ENCODE measurements at regions not wholly inside any gene's neighbourhood (a gene's known extent, or its start where the extent isn't known, plus 50 kb on each side); places are given as distances from the start of the nearest gene placed in this dataset.

DNA sequence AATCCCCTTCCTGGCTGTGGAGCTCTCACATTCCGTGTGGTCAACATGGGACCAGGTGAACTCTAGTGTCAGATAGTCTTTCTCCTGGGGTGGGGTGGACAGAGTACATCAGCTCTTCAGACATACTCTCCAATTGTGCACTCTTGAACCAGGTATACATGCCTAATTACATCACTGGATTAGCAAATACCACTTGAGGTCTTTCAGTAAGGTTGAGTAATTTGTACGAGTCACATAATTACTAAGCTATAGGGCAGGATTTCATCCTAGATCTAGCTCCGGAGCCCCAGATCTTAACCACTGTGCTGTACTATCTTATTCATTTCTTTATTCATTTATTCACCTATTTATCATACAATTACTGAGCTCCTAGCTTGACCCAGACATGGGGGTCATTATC is 821.3 kb downstream of the TFAP2A start:
- intact Hi-C loops (cut with DNase I; ENCODE audit: low total_unique reads): no loop called here
- DNase-seq: no peak
- H3K27me3 ChIP-seq: no peaks in the 10 kb centered on the region
- H3K4me1 ChIP-seq: no peaks in the 10 kb centered on the region
- H3K4me3 ChIP-seq: no peak overlapping the region
- no peaks in the 10 kb centered on the region for H3K36me3 ChIP-seq
- no peaks in the 10 kb centered on the region for H3K9me3 ChIP-seq
- no peak for TF ChIP-seq POLR2A (IDR thresholded peaks at IDR 0.05)
- TF ChIP-seq, protein P1, sequence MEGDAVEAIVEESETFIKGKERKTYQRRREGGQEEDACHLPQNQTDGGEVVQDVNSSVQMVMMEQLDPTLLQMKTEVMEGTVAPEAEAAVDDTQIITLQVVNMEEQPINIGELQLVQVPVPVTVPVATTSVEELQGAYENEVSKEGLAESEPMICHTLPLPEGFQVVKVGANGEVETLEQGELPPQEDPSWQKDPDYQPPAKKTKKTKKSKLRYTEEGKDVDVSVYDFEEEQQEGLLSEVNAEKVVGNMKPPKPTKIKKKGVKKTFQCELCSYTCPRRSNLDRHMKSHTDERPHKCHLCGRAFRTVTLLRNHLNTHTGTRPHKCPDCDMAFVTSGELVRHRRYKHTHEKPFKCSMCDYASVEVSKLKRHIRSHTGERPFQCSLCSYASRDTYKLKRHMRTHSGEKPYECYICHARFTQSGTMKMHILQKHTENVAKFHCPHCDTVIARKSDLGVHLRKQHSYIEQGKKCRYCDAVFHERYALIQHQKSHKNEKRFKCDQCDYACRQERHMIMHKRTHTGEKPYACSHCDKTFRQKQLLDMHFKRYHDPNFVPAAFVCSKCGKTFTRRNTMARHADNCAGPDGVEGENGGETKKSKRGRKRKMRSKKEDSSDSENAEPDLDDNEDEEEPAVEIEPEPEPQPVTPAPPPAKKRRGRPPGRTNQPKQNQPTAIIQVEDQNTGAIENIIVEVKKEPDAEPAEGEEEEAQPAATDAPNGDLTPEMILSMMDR (IDR thresholded peaks at IDR 0.05): no peak
- no peak overlapping the region for H3K27ac ChIP-seq

DNA sequence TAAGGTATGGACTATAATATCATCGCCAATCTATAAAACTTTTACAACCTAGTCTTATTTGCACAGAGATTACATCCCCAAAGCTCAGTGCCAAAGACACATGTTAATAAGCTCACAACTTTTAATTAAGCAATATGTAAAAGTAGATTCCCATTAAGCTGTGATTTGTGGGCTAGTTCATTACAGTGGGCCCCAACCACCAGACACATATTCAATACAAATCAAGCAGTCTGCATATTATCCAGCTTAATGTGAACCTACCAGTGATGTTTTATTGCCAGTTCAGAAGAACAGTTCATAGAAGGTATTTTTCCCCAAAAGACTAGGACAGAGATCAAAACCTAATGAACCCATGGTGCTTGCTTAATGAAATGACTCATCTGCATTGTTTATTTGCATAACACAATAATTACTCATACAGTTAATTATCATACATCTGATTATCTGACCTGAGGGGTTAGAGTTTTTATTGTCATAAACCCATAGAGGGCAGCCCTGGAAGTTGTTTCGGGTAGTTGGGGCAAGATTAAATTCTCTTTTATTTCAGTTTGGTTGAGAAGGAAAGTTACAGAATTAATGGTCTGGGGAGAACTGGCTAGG is 831.0 kb downstream of the TFAP2A start:
- no peak overlapping the region for H3K27ac ChIP-seq
- TF ChIP-seq POLR2A (IDR thresholded peaks at IDR 0.05): no peak
- TF ChIP-seq, protein P1 (IDR thresholded peaks at IDR 0.05): no peak
- no peak overlapping the region for H3K4me3 ChIP-seq
- no peak for DNase-seq
- H3K36me3 ChIP-seq: no peaks in the 10 kb centered on the region
- no peaks in the 10 kb centered on the region for H3K27me3 ChIP-seq
- H3K4me1 ChIP-seq: no peaks in the 10 kb centered on the region
- intact Hi-C loops (cut with DNase I; ENCODE audit: low total_unique reads): no loop called here
- no peaks in the 10 kb centered on the region for H3K9me3 ChIP-seq

DNA sequence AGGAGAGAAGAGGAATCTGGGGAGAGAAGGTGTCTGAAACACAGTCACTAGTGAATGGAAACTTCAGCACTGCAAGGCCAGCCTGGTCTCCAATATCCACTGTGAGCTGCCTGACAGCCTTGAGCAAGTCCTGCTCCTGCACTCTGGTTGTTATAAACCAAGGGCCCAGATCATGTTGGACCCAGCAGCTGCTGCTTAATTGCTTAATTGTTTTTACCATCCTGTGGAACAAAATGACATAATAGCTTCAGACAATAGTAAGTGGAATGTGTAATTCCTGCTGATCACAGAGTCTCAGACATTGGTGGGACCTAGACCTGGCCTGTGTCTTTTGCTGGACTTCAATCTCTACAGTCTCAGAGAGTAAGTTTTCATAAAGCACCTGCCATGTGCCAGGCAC is 833.7 kb downstream of the TFAP2A start:
- no peak overlapping the region for H3K4me3 ChIP-seq
- no peak overlapping the region for H3K27ac ChIP-seq
- no peaks in the 10 kb centered on the region for H3K36me3 ChIP-seq
- H3K27me3 ChIP-seq: no peaks in the 10 kb centered on the region
- no peaks in the 10 kb centered on the region for H3K9me3 ChIP-seq
- no peaks in the 10 kb centered on the region for H3K4me1 ChIP-seq
- TF ChIP-seq POLR2A (IDR thresholded peaks at IDR 0.05): no peak
- TF ChIP-seq, protein P1 (IDR thresholded peaks at IDR 0.05): no peak
- intact Hi-C loops (cut with DNase I; ENCODE audit: low total_unique reads): no loop called here
- no peak for DNase-seq

DNA sequence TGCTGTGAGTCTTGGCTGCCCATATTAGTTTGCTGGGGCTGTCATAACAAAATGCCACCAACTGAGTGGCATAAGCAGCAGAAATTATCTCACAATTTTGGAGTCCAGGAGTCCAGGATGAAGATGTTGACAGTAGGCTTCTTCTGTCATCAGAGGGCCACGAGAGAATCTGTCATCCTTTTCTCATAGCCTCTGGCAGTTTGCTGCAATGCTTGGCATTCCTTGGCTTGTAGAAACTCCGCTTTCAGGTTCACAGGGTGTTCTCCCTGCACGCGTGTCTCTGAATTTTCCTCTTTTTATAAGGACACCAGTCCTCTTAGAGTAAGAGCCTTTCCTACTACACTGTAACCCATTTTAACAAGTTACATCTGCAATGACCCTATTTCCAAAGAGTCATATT is 838.4 kb downstream of the TFAP2A start:
- Histone ChIP-seq H3K9me3 (no peaks in the 10 kb centered on the region), H3K27ac (no peak overlapping the region), H3K4me3 (no peak overlapping the region), H3K36me3 (no peaks in the 10 kb centered on the region), H3K4me1 (no peaks in the 10 kb centered on the region), H3K27me3 (no peaks in the 10 kb centered on the region)
- DNase-seq: no peak
- intact Hi-C loops (cut with DNase I; ENCODE audit: low total_unique reads): no loop called here
- no peak for TF ChIP-seq POLR2A (IDR thresholded peaks at IDR 0.05)
- TF ChIP-seq, protein P1 (IDR thresholded peaks at IDR 0.05): no peak

DNA sequence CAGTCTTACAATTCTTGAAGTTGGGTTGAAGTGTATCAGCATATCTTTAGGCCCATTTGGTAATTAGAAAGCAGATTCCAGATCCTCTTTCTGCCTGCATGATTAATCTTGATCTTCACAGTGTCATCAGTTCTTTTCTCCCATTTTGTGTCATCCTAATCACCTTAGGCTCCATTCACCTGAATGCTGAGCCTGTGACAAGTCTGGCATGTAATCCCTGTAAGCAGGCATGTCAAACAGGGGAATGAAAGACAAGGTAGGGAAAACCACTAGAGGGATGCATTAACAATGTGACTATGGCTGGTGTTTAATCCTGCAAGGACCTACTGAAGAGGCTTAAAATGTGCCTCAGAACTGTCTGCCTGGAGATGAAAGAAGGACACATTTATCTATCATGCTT is 848.8 kb downstream of the TFAP2A start:
- H3K27me3 ChIP-seq: no peaks in the 10 kb centered on the region
- TF ChIP-seq, protein P1 (IDR thresholded peaks at IDR 0.05): no peak
- TF ChIP-seq POLR2A (IDR thresholded peaks at IDR 0.05): no peak
- no peaks in the 10 kb centered on the region for H3K36me3 ChIP-seq
- no peak overlapping the region for H3K4me3 ChIP-seq
- no peaks in the 10 kb centered on the region for H3K4me1 ChIP-seq
- intact Hi-C loops (cut with DNase I; ENCODE audit: low total_unique reads): no loop called here
- DNase-seq: no peak
- no peaks in the 10 kb centered on the region for H3K9me3 ChIP-seq
- no peak overlapping the region for H3K27ac ChIP-seq

Measured in uterus (tissue), 3 donors.